Fibroblast of skin of right biceps (primary cell): ENCODE measurements at regions not wholly inside any gene's neighbourhood (a gene's known extent, or its start where the extent isn't known, plus 50 kb on each side); places are given as distances from the start of the nearest gene placed in this dataset.
A peak's percentile ranks its signal among the peaks of the same experiment; 100 is the strongest.

ENCODE experiments used
- DNase-seq: peaks from one replicate; pipeline ENCODE4 v3.0.0-alpha.2; 2013

- DNase-seq, result no peak
Measured at GRCh38 chrX:143800150-143800549, 79.6 kb upstream of the SPANXN2 start.

DNA sequence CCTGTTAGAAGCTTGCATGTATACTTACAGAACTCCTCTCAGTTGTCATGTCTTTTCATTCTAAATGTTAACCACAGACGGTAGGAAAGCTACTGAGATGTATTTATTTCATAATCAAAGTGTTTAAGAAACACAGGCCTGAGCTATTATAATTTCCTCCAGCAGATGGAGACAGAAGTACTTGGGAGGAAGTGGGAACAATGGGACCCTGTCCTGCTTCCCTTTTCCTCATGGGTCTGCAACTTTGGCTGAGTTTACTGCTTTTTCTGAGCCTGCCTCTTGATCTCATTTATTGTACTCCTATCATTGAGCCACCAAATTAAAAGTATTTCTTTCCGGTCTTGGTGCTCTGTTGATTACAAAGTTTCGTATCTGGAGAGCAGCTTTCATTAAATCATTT is 67.7 kb upstream of the SPANXN2 start:
- DNase-seq, result peak; percentile 8

GRCh38 chrX:143787341-143787740 is 66.8 kb upstream of the SPANXN2 start:
- no peak for DNase-seq

DNA sequence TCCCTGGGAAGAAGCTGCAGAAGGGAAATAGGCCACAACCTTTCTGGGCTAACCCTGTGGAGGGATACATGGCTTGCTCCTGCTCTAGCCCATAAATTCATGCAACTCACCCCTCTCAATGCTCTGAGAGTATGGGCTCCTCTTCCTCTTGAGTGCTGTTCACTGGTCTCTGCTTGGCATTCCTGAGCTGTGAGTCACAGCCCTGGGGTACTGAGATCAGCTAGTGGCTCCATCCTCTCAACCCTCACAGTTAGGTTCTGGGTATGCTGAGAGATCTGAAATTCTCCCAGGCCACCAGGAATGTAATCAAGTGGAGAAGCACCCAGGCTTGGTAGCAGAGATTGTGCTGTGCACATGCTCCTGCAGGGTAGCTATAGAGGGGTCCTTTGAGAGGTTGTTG is 60.6 kb upstream of the SPANXN2 start:
- peak; percentile 30 for DNase-seq
